ENCODE measurements at regions not wholly inside any gene's neighbourhood (a gene's known extent, or its start where the extent isn't known, plus 50 kb on each side); places are given as distances from the start of the nearest gene placed in this dataset.
"Not testable (repeated sequence)": the region's sequence is repeated elsewhere in the genome, so short reads cannot be mapped to it uniquely, and the experiment has no call there.

DNA sequence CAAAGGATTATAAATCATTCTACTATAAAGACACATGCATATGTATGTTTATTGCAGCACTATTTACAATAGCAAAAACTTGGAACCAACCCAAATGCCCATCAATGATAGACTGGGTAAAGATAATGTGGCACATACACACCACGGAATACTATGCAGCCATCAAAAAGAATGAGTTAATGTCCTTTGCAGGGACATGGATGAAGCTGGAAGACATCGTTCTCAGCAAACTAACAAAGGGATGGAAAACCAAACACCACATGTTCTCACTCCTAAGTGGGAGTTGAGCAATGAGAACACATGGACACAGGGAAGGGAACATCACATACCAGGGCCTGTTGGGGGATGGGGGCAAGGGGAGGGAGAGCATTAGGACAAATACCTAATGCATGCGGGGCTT is 133.2 kb downstream of the ATXN3L start:
- not testable (repeated sequence) for DNase-seq (ENCODE audit: low read depth)

DNA sequence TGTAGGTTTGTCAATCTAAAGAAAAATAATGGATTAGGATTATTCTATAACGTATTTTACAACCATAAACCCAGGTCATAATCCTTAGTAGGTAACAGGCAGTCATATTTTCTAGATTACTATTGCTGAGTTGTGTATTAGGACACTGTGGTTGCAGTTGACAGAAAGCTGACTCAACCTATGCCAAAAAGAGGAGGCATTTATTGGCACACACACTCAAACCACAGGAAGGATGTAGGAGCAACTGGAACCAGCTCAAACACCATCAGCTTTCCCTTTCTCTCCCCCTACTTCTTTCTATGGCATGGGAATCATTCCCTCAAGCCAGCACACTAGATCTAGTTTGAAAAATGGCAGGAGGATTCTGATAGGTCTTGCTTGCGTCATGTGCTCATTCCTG is 136.4 kb upstream of the FAM9C start:
- DNase-seq (ENCODE audit: low read depth): peak; percentile 40

DNA sequence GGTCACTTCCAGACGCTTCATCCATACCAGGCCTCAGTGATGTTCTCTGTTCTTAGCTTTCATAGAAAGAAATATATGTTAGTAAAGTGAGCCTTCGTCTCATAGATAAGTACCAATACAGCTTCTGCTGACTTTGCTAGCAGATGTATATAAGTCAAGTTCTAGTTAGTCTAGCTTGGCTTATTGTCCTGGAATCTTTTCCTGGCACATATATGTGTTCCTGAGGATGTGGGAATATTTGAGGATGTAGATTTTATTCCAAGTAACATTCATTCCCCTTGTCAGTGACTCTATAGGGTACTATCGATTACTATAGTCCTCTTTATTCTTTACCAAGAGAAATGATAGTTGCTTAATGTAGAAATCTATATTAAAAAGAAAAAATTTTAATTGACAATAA is 135.2 kb upstream of the FAM9C start:
- no peak for DNase-seq (ENCODE audit: low read depth)

DNA sequence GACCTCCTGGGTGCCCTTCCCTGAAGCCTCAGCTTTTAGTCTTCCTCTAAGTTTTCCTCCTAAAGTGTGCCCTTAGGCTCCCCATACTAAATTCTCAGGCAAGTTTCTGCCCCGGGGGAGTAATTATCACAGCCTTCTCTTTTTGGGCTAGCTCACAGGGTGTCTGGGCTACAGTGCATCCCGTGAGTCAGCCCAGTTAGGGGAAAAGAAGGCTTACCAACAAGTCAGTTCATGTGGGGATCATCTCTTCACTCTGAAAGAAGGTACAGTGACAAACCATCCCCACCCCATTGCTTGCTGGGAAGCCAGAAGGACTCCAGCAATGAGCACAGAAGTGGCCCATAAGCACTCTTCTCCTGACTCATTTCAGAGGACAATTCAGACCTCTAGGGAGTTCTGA is 134.7 kb upstream of the FAM9C start:
- DNase-seq (ENCODE audit: low read depth): no peak

DNA sequence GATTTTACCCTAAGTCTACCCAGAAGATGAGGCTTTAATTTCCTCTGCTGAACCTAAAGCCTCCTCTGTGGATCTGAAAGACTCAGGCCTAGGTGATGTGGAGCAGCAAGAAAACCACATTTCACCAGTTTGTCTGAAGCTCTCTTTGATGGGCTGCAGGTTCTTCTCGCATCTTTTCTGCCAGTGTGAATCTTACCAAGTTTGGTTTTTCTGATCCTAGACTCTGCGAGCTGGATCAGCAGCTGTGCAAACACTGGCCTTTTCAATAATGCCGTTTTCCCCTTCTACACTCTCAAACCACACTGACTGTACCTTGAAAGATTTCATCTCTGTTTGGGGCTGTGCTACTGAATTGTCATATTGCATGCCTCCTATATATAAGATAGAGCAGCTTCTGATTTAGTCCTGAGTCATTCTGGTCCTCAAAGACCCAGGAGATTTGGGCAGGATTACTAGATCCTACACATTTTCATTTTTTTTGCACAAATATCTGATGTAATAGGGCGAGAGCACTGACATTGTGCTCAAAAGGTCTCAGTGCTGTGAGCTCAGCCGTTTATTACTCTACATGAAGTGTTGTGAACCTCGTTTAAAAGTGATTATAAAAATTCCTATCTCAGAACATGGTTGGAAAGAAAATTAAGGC is 133.6 kb upstream of the FAM9C start:
- DNase-seq (ENCODE audit: low read depth): no peak

GRCh38 chrX:13175056-13175455 is 130.6 kb upstream of the FAM9C start:
- no peak for DNase-seq (ENCODE audit: low read depth)

- DNase-seq (ENCODE audit: low read depth): no peak
These were observed 126.6 kb upstream of the FAM9C start for GRCh38 chrX:13170966-13171558.

DNA sequence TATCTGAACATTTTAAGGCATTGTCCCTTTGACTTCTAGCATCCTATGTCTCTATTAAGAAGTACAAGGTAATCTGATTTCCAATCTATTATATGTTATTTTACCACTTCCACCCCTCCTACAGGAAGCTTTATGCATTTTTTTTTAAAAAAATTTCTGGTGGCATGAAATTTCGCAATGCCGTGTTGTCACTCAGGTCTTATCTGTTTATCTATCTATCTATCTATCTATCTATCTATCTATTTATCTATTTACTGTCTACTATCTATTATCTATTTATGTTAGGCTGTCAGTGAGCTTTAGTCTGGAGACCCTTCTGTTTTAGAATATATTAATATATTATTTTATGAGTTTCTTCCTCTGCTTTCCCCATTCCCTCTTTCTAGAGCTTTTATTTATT is 125.3 kb upstream of the FAM9C start:
- no peak for DNase-seq (ENCODE audit: low read depth)

DNA sequence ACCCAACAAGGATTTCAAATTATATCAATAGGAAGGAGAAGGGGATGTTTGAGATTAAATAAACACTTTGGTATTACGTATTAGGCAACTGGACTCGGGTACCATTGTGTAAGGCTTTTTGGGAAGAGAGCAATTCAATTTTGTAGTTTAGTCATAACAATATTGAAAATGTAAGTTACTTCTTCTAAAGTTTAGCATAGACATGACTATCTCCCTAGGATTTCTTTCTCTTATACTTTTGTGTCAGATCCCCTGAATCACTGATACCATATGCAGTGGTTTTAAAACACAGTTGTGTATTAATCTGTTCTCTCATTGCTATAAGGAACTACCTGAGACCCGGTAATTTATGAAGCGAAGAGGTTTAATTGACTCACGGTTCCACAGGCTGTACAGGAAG is 123.8 kb upstream of the FAM9C start:
- DNase-seq (ENCODE audit: low read depth): no peak

DNA sequence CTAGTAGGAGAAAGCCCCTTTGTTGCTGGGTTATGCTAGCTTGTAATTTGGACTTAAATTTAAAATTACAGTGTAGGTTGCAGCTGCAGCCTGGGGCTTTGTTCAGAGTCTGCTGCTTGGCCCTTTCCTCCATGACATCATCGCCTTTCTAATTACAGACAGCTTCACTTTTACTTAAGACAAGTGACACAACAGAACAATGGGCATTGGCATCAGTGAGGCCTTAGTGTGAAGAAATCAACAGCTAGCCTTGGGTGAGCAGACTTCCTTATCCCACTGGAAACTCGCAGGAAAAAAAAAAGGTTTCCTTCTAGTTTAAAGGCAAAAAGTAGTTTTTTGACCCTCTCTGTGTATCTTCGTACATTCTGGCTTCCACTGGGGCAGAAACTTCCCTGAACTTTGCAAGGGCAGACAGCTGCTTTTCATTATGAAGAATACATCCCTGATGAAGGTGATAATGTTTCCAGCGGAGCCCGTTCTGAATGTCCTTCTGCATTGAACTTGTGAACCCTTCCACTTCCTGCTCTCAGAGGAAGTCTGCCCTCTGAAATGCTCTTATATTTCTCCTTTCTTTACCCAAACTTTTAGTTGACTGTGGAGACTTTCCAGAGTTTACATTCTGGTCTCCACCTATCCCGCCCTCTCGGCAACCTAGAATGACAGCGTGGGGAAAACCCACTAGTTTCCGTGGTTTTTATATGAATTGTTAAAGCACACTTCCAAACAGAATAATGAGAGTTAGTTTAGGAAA is 123.2 kb upstream of the FAM9C start:
- DNase-seq (ENCODE audit: low read depth): peak; percentile 52

DNA sequence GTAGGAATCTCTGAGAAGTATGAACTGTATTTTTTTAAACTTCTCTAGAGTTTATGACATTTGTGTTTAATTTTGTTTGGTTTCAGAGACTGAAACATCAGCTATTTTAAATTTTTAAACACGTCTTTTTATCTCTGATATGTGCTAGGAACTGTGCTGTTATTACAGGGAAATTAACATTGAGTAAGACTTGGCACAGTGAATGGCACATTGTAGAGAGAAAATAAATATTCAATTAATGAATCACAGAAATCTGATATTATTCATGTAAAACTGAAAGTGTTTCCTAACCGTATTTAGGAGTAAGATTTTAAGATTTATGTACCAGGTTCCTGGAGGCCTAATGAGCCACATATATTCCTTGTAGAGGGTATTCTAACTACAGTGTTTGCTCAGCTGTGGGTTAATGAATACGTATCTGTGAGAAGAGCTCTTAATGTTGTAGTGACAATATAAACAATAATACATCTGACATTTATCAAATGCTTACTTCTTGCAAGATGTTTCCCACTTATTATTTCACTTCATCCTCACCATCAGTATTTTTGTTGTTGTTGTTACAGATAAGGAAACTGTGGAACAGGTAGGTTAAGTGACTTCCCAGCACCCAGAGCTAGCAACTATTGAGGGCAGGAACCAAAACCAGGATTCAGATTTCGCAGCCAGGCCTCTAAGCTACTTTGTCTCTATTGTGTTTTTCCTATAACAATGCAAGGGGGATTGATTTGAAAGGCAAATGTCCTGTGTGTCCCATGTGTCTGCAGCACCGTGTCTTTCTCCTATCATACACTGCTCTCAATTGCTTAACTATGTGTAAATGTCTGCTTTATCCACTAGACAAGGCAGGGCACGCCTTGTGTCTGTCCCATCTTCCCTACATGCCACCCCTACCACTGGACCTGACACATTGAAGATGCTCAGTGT is 121.1 kb upstream of the FAM9C start:
- peak; percentile 8 for DNase-seq (ENCODE audit: low read depth)

DNA sequence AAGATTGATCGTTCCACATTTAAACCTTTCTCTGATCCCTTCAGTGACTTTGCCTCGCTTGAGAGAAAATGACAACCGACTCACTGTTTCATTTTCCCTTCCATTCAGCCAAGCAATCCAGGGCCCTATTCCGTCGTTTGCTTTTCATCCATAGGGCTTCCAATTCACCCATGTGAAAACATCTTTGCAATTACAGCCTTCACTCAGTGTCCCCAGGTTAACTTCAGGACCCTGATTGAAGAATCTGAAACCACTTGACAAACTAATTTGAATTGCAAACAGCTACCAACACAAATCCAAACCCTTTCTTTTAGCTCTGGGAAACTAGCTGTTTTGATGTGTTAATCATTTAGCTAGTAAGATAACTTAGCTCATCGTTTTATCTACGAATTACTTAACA is 120.2 kb upstream of the FAM9C start:
- peak; percentile 38 for DNase-seq (ENCODE audit: low read depth)

DNA sequence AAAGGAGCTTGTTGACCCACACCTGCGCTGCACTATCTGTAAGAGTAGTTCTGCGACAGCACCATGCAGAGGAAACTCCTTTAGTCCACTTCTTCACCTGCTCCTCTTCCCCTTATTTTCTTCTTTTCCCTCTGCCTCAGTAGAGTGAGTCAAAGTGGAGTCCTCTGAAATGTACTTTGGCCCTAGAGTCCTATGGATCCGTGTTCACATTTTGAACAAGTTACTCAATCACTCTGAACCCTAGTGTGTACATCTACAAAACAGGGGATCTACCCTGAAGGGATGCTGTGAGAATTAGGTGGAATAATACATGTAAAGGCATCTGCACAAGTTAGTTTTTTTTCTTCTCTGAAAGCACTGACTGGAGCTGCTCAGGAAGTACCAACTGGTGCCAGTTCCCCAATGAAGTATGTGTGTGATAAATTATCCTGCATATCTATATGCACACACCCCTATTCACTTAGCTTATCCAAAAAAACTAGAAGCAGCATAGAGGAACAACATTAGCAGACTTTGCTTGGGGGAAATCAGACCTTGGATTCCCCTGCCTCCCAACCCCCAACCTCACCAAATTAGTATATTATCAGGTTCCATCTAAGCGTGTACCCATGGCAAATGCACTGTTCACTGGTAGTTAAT is 118.5 kb upstream of the FAM9C start:
- DNase-seq (ENCODE audit: low read depth): no peak

GRCh38 chrX:13159886-13160285 is 115.5 kb upstream of the FAM9C start:
- DNase-seq (ENCODE audit: low read depth): no peak

DNA sequence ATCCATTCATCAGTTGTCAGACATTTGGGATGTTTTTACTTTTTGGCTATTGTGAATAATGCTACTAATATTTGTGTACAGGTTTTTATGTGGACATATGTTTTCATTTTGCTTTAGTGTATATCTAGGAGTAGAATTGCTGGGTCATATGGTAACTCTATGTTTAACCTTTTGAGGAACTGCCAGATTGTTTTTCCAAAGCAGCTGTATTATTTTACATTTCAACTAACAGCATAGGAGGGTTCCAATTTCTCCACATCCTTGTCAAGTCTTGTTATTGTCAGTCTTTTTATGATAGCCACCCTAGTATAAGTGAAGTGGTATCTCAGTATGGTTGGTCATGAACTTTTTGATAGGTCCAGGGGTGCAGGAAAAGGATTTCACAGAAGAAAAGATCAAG is 114.5 kb upstream of the FAM9C start:
- DNase-seq (ENCODE audit: low read depth): no peak

GRCh38 chrX:13155550-13155949 is 111.1 kb upstream of the FAM9C start:
- DNase-seq (ENCODE audit: low read depth): not testable (repeated sequence)

DNA sequence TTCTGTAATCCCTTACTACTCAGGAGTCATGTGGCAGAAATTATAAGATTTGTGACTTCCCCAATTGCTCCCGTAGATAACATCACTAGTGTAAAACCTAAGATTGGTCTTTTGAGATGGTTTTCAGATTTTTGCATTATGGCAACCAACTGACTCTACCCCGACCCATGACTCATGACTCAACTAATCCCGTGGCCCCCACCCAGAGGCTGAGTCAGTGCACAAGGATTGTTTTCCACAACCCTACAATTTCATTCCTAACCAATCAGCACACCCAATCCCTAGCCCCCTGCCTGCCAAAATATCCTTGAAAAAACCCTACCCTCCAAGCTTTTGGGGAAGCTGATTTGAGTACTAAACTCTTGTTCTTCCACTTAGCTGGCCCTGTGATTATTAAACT is 109.4 kb upstream of the FAM9C start:
- no peak for DNase-seq (ENCODE audit: low read depth)

- no peak for DNase-seq (ENCODE audit: low read depth)
These were observed 108.2 kb upstream of the FAM9C start for GRCh38 chrX:13152518-13153185.

GRCh38 chrX:13151828-13152517 is 107.6 kb upstream of the FAM9C start:
- DNase-seq (ENCODE audit: low read depth): no peak

- no peak for DNase-seq (ENCODE audit: low read depth)
These were observed 105.4 kb upstream of the FAM9C start for GRCh38 chrX:13149702-13150350.

All from renal cortical epithelial cell (primary cell).